IPS DF 4.7 (cell line): ENCODE measurements at regions not wholly inside any gene's neighbourhood (a gene's known extent, or its start where the extent isn't known, plus 50 kb on each side); places are given as distances from the start of the nearest gene placed in this dataset.

ENCODE experiments used
- DNase-seq: peaks from one replicate; pipeline ENCODE4 v3.0.0-alpha.2; 2013; ENCODE audit warnings: low spot score; ENCODE audit errors: extremely low read depth

- no peak for DNase-seq
Observed at GRCh38 chr2:5751873-5752482, 59.8 kb downstream of the SOX11 start.

- DNase-seq: no peak
Observed at GRCh38 chr2:5756272-5756671, 64.1 kb downstream of the SOX11 start.

- no peak for DNase-seq
Observed at GRCh38 chr2:5758346-5758745, 66.2 kb downstream of the SOX11 start.

GRCh38 chr2:5759949-5760348 lies 67.8 kb downstream of the SOX11 start:
- DNase-seq: no peak

GRCh38 chr2:5763531-5763930 lies 71.3 kb downstream of the SOX11 start:
- no peak for DNase-seq

- no peak for DNase-seq
Observed at GRCh38 chr2:5764041-5764440, 71.9 kb downstream of the SOX11 start.

GRCh38 chr2:5766056-5766455 lies 73.9 kb downstream of the SOX11 start:
- no peak for DNase-seq

- DNase-seq: no peak
Observed at GRCh38 chr2:5766561-5766960, 74.4 kb downstream of the SOX11 start.

- no peak for DNase-seq
Observed at GRCh38 chr2:5777131-5777535, 84.9 kb downstream of the SOX11 start.

- DNase-seq: no peak
Observed at GRCh38 chr2:5781679-5782078, 89.5 kb downstream of the SOX11 start.

GRCh38 chr2:5782103-5782502 lies 89.9 kb downstream of the SOX11 start:
- DNase-seq: no peak

GRCh38 chr2:5788447-5788846 lies 96.3 kb downstream of the SOX11 start:
- DNase-seq: no peak

- no peak for DNase-seq
Observed at GRCh38 chr2:5791371-5791770, 99.2 kb downstream of the SOX11 start.

GRCh38 chr2:5794012-5794411 lies 101.8 kb downstream of the SOX11 start:
- DNase-seq: no peak

- no peak for DNase-seq
Observed at GRCh38 chr2:5798084-5798483, 105.9 kb downstream of the SOX11 start.

GRCh38 chr2:5799348-5799747 lies 107.2 kb downstream of the SOX11 start:
- DNase-seq: no peak

- DNase-seq: no peak
Observed at GRCh38 chr2:5803547-5803946, 111.4 kb downstream of the SOX11 start.

GRCh38 chr2:5818961-5819600 lies 126.9 kb downstream of the SOX11 start:
- DNase-seq: no peak

GRCh38 chr2:5824126-5824525 lies 131.9 kb downstream of the SOX11 start:
- DNase-seq: no peak

GRCh38 chr2:5825686-5826085 lies 133.5 kb downstream of the SOX11 start:
- no peak for DNase-seq

- DNase-seq: no peak
Observed at GRCh38 chr2:5826979-5827655, 134.9 kb downstream of the SOX11 start.

GRCh38 chr2:5834501-5834900 lies 142.3 kb downstream of the SOX11 start:
- DNase-seq: no peak

GRCh38 chr2:5839550-5839949 lies 147.4 kb downstream of the SOX11 start:
- no peak for DNase-seq
